Stimulated activated CD4-positive, alpha-beta T cell treated with anti-CD3 and anti-CD28 coated beads, Interleukin-4, amount 100 ng/mL, for 4 hours (primary cell): ENCODE measurements at regions not wholly inside any gene's neighbourhood (a gene's known extent, or its start where the extent isn't known, plus 50 kb on each side); places are given as distances from the start of the nearest gene placed in this dataset.
"Not testable (repeated sequence)": the region's sequence is repeated elsewhere in the genome, so short reads cannot be mapped to it uniquely, and the experiment has no call there.

Source experiments
- DNase-seq, 2 experiments: peaks; one replicate each; pipeline ENCODE4 v3.0.0-alpha.2; 2020

DNA sequence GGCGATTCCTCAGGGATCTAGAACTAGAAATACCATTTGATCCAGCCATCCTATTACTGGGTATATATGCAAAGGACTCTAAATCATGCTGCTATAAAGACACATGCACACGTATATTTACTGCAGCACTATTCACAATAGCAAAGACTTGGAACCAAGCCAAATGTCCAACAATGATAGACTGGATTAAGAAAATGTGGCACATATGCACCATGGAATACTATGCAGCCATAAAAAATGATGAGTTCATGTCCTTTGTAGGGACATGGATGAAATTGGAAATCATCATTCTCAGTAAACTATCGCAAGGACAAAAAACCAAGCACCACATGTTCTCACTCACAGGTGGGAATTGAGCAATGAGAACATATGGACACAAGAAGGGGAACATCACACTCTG is 93.1 kb upstream of the NT5E start:
- DNase-seq = not testable (repeated sequence)

- no peak for DNase-seq
These were observed 94.1 kb upstream of the NT5E start for GRCh38 chr6:85355816-85356215.

DNA sequence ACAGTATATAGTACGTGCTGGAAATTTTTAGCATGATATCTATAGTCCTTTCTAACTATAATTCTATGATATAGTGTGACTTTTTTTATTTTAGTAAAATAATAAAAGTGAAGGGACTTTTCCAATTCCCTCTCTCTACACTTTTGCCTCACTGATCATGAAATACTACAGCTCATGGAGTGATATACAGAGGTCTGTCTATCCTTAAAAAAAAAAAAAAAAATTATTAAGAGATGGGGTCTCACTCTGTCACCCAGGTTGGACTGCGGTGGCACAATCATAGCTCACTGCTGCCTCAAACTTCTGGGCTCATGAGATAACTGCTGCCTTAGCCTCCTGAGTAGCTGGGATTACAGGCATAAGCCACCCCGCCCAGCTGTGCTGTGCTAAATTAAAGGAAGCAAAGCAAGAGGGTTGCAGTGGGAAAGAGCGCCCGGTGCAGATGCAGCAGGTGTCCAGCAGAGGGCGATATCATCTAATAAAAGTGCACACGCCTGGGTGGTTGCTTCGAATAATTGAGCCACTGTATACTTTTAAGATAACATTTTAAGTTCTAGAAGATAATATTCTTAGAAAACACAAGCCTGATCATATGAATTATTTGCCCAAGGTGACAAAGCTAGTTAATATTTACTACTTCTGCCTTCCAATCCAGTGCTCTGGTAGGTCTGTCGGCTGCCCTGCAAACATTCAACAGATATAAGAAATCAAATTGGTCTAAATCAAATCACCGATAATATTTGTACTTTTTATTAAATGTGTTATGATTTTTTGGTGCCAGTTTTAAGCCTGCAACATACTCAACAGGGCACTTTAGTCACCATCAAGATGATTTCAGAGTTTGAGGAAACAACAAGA is 94.9 kb upstream of the NT5E start:
- peak; percentile 30 to 45 for DNase-seq

- no peak for DNase-seq
These were observed 96.9 kb upstream of the NT5E start for GRCh38 chr6:85353012-85353411.

- no peak for DNase-seq
These were observed 101.2 kb upstream of the NT5E start for GRCh38 chr6:85348643-85349042.

GRCh38 chr6:85347812-85348211 is 102.1 kb upstream of the NT5E start:
- DNase-seq = no peak

- DNase-seq = no peak
These were observed 103.7 kb upstream of the NT5E start for GRCh38 chr6:85346196-85346595.

GRCh38 chr6:85344996-85345395 is 104.9 kb upstream of the NT5E start:
- no peak for DNase-seq

- no peak for DNase-seq
These were observed 106.5 kb upstream of the NT5E start for GRCh38 chr6:85343428-85343827.

GRCh38 chr6:85329196-85329595 is 120.7 kb upstream of the NT5E start:
- DNase-seq = no peak

DNA sequence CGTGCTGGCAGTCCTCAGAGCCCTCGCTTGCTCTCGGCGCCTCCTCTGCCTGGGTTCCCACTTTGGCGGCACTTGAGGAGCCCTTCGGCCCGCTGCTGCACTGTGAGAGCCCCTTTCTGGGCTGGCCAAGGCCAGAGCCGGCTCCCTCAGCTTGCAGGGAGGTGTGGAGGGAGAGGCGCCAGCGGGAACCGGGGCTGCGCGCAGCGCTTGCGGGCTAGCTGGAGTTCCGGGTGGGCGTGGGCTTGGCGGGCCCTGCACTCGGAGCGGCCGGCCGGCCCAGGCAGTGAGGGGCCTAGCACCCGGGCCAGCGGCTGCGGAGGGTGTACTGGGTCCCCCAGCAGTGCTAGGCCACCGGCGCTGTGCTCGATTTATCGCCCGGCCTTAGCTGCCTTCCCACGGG is 124.1 kb upstream of the NT5E start:
- not testable (repeated sequence) for DNase-seq

GRCh38 chr6:85323435-85324040 is 126.3 kb upstream of the NT5E start:
- peak; percentile 23 to 48 for DNase-seq

DNA sequence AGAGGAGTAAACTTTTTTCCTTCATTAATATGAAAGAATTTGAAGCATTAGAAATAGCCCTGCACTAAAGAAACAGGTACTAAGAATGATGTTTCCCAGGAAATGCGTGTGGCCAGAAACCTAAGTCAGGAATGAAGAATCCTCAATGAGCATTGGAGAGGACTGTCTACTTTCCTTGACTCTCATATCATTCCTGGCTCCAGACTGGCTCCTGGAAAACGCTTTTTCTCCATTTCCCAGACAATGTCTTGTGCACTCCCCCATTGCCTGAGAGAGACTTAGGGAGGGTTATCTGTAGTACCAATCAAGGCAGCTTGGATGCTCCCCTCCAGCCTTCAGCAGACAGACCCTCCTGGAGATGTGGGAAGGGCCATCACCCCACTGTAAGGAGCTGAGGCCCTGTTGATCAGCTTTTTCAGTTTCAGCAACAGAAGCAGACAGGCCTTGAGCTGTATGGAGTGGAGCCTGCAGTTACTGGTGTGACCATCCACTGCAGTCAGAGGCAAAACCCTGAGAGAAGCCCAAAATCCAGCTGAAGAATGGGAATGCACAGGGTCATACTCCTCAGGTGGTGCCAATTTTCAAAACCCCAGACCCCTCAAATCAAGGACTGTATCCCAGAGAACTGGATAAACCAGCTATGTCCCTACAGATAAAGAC is 127.3 kb upstream of the NT5E start:
- no peak for DNase-seq

DNA sequence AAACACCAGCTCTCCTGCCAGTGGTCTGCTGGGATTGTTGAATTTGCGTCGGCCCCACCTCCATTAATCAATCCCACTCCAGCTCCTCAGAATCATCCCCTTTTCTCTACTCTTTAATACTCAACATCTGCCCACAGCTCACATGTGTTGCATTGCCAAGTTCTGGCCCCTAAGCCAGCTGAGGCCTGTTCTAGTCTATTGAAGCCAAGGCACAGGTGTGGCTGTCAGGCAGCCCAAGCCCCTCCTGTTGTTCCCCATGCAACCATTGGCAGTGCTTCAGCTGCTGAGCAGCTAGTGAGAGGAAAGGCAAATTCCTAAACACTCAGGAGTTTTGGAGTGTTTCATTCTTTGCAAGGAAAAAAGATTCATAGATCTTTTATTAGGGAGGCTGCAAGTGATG is 128.0 kb upstream of the NT5E start:
- DNase-seq = no peak

- no peak for DNase-seq
These were observed 135.3 kb upstream of the NT5E start for GRCh38 chr6:85314586-85314985.

DNA sequence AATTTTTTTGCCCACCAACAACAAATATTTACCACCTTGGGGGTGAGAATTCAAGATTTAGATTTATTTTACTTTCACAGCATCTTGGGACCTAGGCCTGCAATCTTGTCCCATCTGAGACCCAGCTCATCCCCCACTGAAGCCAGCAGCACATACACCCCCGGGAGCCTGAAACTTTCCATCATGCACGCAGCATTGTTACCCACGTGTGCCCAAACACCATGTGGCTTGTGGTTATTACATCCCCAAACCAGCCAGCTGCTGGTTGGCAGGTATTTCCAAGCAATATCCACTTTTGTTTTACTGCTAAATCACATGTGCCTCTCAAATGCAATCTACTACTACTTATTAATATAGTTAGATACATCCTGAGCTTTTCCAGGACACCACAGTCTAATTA is 149.3 kb upstream of the NT5E start:
- DNase-seq = no peak

- DNase-seq = no peak
These were observed 151.3 kb upstream of the NT5E start for GRCh38 chr6:85298553-85298952.

DNA sequence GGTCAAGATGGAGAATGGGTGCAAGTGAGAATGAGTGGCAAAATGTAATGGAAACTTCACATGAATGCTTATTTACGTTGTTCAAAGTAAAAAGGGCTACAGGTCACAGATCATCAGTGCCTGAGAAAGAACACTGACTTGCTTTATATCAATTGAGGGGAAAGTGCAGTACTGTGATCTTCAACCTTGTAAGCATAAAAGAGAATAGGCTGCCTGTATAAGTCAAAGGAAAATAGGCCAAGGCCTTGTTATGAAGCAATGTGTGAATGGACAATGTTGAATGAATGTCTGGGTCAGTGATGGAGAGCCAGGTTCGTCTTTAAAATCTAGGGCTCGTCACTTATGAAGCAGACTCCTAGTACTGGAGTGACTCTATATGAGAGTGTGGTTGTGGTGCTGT is 158.6 kb upstream of the NT5E start:
- DNase-seq = no peak

- no peak for DNase-seq
These were observed 162.2 kb upstream of the NT5E start for GRCh38 chr6:85287654-85288053.

DNA sequence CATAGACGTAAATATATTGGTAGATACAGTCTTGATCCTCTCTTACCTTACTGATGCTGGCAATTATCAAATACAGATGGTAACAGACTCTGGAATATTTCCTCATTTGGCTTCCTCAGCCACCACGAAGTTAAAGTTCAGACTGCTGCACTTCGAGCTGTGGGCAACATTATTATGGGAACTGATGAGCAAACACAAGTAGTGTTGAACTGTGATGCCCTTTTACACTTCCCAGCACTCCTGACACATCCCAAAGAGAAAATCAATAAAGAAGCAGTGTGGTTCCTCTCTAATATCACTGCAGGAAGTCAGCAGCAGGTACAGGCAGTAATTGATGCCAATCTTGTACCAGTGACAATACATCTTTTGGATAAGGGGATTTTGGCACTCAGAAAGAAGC is 162.7 kb upstream of the NT5E start:
- no peak for DNase-seq

- not testable (repeated sequence) for DNase-seq
These were observed 163.4 kb upstream of the NT5E start for GRCh38 chr6:85286507-85286906.

- DNase-seq = no peak
These were observed 163.9 kb upstream of the NT5E start for GRCh38 chr6:85285934-85286333.

DNA sequence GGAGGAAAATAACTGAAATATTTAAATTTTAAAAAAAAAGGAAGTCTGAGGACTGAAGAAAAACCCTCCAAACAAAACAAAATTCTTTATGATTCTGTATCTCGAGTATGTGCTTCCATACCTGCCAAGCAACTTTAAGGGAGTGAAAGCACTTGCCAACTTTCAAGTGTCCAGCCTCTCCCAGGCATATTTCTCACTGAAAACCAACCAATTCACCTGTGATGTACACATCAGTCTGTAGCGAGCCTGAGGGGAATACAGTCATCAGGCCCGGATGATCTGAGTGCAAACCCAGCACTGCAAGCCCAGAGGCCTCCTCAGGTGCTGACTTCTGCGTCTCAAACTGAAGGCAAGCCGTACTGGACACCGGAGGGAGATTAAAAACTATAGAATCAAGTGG is 164.8 kb upstream of the NT5E start:
- no peak for DNase-seq

GRCh38 chr6:85283436-85283835 is 166.4 kb upstream of the NT5E start:
- DNase-seq = no peak
